ENCODE measurements at regions not wholly inside any gene's neighbourhood (a gene's known extent, or its start where the extent isn't known, plus 50 kb on each side); places are given as distances from the start of the nearest gene placed in this dataset.

DNA sequence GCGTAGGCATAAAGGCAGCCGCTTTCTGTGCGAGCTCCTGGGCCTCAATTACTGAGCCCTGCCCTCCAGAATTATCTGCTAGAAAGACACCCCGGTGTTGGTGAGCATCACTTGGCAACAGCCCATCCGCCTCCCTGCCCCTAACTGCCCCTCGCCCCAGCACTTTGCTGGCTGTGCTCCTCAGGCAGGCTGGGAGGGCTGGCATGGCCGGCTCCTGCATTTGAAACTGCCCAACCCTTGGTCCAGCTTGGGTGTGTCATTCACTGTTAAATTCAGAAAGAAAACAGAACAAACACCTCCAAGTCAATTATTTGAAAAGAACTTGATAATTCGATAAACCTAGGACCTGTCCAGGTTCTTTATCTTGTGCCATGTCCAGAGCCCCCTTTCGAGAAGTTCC is 334.2 kb downstream of the IRX2 start:
- Histone ChIP-seq H3K27ac (no peak overlapping the region), H3K9me3 (no peaks in the 10 kb centered on the region), H3K4me3 (no peak overlapping the region), H3K36me3 (replicated peaks in 1 of 2; ENCODE audit: insufficient read depth in 1 of 2, low read depth in 2 of 2) (no peaks in the 10 kb centered on the region), H3K27me3 (no peaks in the 10 kb centered on the region), H3K4me1 (no peaks in the 10 kb centered on the region)
- ATAC-seq = no peak
- TF ChIP-seq, protein P1, sequence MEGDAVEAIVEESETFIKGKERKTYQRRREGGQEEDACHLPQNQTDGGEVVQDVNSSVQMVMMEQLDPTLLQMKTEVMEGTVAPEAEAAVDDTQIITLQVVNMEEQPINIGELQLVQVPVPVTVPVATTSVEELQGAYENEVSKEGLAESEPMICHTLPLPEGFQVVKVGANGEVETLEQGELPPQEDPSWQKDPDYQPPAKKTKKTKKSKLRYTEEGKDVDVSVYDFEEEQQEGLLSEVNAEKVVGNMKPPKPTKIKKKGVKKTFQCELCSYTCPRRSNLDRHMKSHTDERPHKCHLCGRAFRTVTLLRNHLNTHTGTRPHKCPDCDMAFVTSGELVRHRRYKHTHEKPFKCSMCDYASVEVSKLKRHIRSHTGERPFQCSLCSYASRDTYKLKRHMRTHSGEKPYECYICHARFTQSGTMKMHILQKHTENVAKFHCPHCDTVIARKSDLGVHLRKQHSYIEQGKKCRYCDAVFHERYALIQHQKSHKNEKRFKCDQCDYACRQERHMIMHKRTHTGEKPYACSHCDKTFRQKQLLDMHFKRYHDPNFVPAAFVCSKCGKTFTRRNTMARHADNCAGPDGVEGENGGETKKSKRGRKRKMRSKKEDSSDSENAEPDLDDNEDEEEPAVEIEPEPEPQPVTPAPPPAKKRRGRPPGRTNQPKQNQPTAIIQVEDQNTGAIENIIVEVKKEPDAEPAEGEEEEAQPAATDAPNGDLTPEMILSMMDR (IDR thresholded peaks at IDR 0.05) = no peak
- TF ChIP-seq POLR2A (IDR thresholded peaks at IDR 0.05) = no peak
- intact Hi-C loops (cut with DNase I) = no loop called here
- no peak for DNase-seq
- WGBS, 2 donors = 75 to 95% methylated on average over 2 to 9 of the region's 9 CpGs

DNA sequence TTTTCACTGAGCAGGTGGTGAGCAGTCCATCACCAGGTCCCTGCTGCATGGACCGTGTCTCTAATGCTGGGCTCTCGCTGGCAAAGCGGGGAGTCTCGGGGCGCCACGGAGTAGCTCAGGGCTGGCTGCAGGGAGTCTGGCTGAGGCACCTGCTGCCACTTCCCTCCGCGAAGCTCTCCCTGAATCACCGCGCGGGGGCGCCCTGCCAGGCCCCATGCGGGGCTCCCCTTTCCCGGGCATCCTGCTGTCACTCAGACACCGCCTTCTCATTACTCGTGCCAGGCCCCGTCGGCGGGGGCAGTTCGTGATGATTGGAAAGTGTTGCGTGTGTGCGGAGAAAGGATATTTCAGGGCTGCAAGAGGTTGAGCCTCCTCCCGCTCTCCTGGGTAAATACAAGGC is 335.8 kb downstream of the IRX2 start:
- Histone ChIP-seq H3K4me1 (no peaks in the 10 kb centered on the region), H3K9me3 (no peaks in the 10 kb centered on the region), H3K27ac (no peak overlapping the region), H3K27me3 (no peaks in the 10 kb centered on the region), H3K4me3 (no peak overlapping the region), H3K36me3 (replicated peaks in 1 of 2; ENCODE audit: insufficient read depth in 1 of 2, low read depth in 2 of 2) (no peaks in the 10 kb centered on the region)
- intact Hi-C loops (cut with DNase I) = no loop called here
- ATAC-seq (no peak), DNase-seq (no peak)
- 37 to 42% methylated on average over 22 to 23 of the region's 23 CpGs for WGBS, 2 donors
- TF ChIP-seq, protein P1 (IDR thresholded peaks at IDR 0.05) = no peak
- no peak for TF ChIP-seq POLR2A (IDR thresholded peaks at IDR 0.05)

DNA sequence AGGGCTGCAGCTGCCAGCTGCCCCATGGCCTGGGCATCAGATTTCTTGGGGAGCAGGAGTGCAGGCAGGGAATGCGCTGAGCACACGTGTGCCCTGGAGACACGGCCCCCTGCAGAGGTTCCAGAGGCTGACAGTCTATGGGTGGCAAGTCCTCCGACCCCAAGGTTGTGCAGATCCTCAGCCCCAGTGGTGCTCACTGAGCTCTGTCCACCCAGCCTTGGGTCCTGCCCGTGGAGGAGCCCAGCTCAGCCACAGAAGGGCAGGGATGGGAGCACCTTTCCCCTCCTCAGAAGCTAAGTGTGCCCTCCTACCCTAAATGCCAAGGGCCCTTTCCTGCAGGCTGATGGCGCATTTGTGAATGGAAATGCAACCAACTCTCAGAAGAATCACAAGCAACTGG is 341.0 kb downstream of the IRX2 start:
- intact Hi-C loops (cut with DNase I) = no loop called here
- no peak overlapping the region for H3K27ac ChIP-seq
- no peaks in the 10 kb centered on the region for H3K9me3 ChIP-seq
- no peaks in the 10 kb centered on the region for H3K36me3 ChIP-seq (replicated peaks in 1 of 2; ENCODE audit: insufficient read depth in 1 of 2, low read depth in 2 of 2)
- ATAC-seq (no peak), DNase-seq (no peak)
- no peaks in the 10 kb centered on the region for H3K27me3 ChIP-seq
- no peaks in the 10 kb centered on the region for H3K4me1 ChIP-seq
- TF ChIP-seq, protein P1 (IDR thresholded peaks at IDR 0.05) = no peak
- no peak for TF ChIP-seq POLR2A (IDR thresholded peaks at IDR 0.05)
- WGBS, 2 donors = 63 to 65% methylated on average over 6 of the region's 6 CpGs
- H3K4me3 ChIP-seq = no peak overlapping the region

DNA sequence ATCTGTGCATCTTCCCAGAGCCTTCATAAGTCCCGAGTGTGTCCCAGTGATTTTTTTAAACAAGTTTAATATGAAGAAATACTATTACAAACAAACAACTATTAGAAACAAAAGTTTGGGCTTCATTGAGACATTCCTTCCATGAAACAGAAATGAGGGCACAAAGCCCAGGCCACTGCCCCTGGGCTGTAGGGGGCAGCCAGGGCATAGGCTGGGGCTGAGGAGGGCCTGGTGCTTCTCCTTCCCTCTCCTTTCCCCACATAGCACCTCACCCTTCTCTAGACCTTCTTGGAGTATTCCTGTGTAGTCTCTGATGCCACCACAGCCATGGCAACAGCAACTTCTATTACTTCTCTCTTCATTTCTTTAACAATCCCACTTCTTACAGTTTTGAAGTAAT is 348.2 kb downstream of the IRX2 start:
- no peaks in the 10 kb centered on the region for H3K36me3 ChIP-seq (replicated peaks in 1 of 2; ENCODE audit: insufficient read depth in 1 of 2, low read depth in 2 of 2)
- H3K9me3 ChIP-seq = no peaks in the 10 kb centered on the region
- H3K27me3 ChIP-seq = no peaks in the 10 kb centered on the region
- no peaks in the 10 kb centered on the region for H3K4me1 ChIP-seq
- 6 to 9% methylated on average over 1 of the region's 1 CpG for WGBS, 2 donors
- intact Hi-C loops (cut with DNase I) = no loop called here
- TF ChIP-seq, protein P1 (IDR thresholded peaks at IDR 0.05) = no peak
- no peak for TF ChIP-seq POLR2A (IDR thresholded peaks at IDR 0.05)
- no peak for DNase-seq
- no peak overlapping the region for H3K4me3 ChIP-seq
- H3K27ac ChIP-seq = no peak overlapping the region
- no peak for ATAC-seq

DNA sequence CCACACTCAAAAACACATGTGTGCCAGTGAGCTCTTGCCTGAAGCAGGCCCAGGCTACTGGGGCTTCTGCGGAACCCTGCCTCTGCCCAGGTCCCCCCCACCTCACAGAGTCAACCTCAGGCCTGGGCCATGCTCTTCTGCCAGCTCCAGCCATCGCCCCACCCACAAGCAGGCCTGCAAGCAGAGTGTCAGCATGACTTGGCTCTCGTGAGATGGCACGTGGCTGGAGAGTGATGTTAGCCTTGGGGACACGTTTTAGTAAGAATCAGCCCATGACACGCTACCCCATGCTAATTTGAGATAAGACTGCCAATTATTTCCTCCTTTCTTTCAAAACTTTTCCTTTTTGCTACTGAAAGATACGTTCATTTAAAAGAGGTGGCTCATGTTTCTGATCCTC is 351.7 kb downstream of the IRX2 start:
- ATAC-seq (no peak), DNase-seq (no peak)
- H3K36me3 ChIP-seq (replicated peaks in 1 of 2; ENCODE audit: insufficient read depth in 1 of 2, low read depth in 2 of 2) = no peaks in the 10 kb centered on the region
- no peaks in the 10 kb centered on the region for H3K9me3 ChIP-seq
- H3K27me3 ChIP-seq = no peaks in the 10 kb centered on the region
- 43 to 51% methylated on average over 7 of the region's 7 CpGs for WGBS, 2 donors
- intact Hi-C loops (cut with DNase I) = no loop called here
- TF ChIP-seq, protein P1 (IDR thresholded peaks at IDR 0.05) = no peak
- no peak for TF ChIP-seq POLR2A (IDR thresholded peaks at IDR 0.05)
- H3K4me3 ChIP-seq = no peak overlapping the region
- no peaks in the 10 kb centered on the region for H3K4me1 ChIP-seq
- H3K27ac ChIP-seq = no peak overlapping the region

Measured in body of pancreas (tissue), 4 donors.